Retina (tissue), 1 donor: ENCODE measurements at regions not wholly inside any gene's neighbourhood (a gene's known extent, or its start where the extent isn't known, plus 50 kb on each side); places are given as distances from the start of the nearest gene placed in this dataset.

ENCODE experiments used
- DNase-seq: peaks from one replicate; pipeline ENCODE4 v3.0.0-alpha.2; 2016

DNA sequence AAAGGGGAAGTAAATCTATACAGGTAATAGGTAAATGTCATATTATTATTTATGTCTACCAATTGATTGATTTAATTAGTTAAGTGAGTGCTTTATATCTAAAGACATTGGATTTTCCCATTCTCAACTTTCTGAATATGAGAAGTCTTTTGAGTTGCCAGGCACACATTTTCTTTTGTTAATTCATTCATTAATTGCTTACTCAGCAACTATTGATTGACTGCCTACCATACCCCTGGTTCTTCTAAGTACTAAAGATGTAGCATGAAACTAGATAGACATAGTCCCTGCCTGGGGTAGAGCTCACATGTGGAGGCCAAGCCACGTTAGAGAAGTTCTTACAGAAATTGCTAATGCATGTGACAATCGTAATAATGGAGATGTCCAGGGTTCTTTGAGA, 253.1 kb upstream of the LYZL1 start:
- DNase-seq: no peak

DNA sequence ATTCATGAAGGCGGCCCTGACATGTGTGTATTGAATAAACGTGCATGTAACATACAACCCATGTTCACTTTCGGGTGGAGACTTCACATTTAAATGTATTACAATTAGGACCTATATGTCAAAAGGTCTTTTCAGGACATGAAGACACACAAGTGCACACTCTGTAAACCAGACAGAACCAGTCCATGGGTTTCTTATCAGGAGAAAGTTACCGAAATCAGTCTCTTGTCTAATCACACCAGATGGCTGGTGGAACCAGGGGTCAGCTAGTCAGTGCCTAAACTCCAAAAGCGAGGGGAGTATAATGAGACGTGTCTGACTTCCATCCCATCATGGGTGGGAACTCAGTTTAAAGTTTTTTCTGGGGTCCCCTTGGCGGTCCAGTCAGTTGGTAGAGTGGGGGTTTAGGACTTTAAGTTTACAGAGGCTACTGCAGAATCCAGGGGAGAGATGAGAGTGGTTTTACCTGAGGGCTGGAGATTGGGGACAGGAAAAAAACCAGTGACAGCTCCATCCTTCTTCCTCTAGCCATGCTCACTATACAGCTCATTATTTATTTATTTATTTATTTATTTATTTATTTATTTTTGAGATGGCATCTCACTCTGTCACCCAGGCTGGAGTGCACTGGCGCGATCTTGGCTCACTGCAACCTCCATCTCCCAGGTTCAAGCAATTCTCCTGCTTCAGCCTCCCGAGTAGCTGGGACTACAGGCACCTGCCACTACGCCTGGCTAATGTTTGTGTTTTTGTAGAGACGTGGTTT, 251.3 kb upstream of the LYZL1 start:
- no peak for DNase-seq

DNA sequence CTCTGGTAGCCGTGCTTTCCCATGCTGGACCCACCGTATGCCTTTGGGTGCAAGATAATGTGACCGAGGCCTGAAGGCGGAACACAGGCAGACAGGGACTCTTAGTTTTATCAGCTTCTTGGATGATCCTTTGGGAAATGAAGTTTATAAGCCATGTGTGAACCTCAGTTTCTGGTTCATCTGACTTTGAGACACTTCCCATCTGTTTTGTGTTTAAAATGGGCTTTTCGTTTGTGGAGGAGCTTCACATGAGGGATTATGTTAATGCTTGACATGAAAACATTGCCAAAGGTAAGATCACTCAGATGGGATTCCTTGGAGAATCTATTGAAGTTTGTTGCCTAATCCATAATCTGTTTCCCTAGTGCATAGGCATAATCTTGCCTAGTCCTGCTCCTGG, 249.8 kb upstream of the LYZL1 start:
- no peak for DNase-seq

DNA sequence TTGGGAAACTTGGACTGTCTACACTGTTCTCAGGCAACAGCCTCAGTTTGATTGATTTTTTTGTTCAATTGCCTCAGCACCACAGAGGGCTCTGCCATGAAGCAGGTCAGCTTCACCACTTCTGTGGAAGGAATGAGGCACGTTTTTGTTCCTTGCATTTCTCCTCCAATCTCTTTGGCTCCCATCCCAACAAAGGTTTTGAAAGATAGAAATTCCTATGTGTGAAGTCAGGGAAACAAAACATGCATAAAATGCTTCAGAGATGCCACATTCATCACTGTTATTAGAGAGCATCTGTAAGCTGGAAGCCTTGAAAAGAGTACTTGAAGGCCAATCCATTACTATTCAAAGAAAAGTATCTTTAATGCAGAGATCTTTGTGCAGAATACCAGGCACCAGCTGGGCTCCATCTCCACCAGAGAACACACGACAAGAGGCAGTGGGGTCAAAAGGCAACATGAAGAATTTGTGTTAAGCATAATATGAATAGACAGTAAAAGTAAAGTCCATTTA, 249.1 kb upstream of the LYZL1 start:
- no peak for DNase-seq

DNA sequence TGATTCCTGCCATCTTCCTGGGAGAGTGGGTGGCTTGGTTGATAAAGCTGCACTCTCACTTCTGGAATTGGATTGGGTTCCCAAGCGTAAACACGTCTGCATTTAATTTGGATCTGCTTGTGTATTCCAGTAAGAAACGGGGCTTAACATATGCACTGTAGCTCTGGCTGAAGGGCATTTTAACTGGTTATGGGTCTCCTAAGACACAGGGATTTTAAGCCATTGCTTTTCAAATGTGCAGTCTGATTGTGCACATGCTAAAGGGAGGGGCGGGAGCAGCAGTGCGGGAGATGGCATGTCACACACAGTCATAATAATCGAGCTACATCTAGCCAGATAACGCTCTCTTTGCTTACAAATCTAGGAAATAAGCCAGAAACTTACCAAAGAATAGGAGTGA, 247.3 kb upstream of the LYZL1 start:
- DNase-seq: no peak

DNA sequence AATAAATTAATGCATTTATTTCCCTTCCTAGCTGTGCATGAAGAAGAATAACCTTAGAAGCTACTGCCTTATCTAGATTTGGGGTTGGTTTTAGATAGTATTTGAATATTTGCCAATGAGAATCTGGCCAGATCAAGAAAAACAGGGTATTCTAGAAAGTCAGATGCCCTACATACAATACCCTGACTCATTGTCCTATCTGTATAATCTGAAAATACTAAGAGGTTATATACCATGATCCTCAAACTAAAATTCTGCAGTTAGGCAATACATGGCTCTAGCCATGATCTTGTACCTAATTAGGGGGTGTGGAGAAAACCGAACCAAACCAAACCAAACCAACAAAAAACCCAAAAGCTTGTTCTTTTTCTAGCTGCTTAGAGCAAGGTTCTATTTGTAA, 240.4 kb upstream of the LYZL1 start:
- DNase-seq: no peak

DNA sequence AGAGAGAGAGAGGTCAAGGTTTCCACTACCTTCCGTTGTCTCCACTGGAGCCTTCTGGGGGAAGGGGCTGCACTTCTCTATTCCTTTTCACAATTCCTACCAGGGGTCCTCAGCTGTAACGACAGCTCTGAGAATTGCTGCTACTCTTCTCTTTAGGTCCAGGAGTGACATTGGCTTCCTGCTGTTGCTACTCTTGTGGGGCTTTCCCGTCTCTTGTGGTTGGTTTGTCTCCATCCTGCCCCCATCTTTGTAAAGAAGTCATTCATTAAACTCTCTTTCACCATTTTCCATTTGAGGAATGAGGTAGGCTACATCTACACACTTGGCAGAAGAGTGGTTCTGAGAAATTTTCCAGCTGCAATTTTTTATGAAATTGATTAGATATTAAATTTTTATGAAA, 238.8 kb upstream of the LYZL1 start:
- DNase-seq: no peak

DNA sequence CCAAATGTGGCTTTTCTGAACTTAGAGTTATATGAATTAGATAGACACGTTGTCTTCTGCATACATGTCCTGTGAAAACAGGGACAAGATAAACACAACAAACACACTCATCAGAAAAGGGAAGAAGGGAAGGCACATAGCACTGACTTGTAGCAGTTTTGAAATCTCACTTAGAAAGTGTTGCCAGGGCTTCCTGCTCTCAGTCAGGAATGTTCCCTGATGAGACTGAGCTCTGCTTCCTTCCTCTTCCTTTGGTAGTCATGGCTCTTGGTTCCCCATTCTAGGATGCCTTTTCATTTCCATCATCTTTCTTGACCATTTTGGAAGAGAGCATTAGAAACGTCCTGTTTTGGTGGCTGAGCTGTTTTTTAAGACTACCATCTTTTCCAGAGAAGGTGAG, 233.8 kb upstream of the LYZL1 start:
- DNase-seq: no peak

DNA sequence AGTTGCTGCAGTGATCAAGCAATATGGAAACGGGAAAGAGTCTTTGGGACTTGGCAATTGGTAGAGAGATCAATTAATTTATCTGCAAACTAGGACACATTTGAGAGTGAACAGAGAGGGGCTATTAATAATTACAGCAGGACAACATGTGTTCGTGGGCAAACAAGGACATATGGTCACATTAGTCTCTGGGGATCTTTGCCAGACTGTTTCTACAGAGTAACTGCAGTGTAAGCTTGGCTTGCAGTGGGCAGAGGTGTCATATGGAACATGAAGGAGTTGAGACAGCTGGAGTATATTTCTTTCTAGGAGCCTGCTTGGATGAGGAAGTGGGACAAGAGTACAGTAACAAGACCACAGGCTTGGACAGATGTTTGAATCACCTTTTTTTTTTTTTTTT, 232.1 kb upstream of the LYZL1 start:
- no peak for DNase-seq

DNA sequence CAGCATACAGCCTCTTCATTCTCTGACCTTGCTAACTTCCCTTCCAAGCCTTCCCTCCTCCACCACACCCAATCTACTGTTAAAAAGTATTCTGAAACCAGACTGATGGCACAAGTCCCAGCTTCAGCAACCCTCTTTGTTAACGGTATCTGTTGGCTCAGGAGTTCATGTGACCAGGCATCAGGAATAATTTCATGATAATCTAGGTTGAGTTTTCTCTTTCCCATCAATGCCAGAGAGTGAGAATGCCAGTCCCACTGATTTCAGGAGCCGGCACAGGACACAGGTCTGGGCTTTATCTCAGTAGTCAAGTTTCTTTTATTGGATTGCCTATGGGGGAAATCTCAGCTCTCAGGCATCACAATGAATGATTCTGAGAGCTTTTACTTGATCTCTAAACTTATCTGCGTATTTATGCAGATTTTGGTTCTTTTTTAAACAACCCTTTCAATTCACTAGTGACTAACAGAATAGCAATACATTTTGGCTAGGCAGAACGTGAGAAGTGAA, 231.0 kb upstream of the LYZL1 start:
- no peak for DNase-seq

DNA sequence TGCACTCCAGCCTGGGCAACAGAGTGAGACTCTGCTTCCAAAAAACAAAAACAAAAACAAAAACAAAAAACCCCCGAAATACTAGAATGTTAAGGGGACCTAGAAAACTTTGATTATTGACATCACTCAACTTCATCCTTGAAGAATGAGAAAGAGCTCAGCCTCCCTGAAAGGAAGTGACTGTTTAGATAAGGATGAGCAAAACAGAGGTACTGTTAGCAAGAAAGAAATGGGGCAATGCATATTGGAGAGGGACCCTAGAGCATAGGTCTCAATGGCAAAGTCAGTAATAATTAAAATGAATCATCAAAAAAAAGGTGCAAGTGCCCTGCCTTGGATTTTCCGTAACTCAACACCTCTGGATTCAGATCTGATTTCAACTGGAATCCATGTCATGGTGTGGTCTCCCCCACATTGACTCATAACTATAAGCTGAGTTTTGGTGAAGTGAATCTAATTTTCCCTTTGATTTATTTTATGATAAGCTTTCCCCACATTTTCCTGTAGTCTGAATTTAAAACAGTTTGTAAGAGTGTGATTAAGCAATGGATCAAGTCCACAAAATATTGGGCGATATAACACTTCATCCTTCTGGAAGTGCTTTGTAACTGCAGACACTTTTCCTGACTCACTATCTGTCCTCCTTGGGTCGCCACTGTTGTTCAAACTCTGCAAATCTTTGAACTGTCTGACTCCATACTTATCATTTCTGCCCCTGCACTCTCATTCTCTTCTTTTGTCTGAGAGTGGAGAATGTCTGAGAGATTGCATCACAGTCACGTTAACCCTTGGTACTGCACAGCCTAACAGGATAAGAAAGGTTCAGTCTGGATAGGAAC, 224.8 kb upstream of the LYZL1 start:
- DNase-seq: peak; percentile 34

DNA sequence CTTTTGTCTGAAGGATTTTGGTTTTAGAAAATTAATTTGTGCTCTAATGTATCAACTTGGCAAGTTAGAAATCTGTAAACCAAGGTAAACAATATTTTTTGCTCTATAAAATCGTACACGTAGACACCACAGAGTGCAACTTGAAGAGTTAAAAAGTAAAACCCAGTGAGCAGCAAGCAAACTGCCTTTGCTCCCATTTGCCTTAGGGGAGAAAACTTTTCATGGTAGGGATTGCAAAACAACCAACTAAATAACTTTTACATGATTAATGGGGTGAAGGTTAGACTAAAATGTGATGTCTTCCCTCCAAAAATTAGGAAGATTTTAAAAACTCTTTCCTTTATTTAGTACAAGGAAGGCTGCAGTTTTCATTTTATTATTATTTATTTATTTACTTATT, 224.2 kb upstream of the LYZL1 start:
- no peak for DNase-seq

DNA sequence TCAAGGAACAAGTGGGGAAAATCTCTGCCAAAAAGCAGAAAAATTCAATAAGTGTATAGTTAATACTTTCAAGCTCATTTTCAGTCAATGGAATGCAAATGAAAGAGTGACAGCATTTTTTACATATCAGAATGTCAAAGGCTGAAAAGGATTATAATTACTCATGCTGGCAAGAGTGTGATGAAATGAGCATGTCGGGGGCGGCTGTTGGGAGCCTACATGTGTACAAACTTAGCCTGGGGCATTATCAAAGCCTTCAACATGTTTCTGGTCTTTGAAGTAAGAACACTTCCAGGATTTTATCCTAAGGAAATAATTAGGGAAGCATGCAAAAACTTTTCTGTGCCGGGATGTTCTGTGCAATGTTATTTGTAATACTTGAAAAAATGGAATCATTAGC, 221.7 kb upstream of the LYZL1 start:
- DNase-seq: no peak

DNA sequence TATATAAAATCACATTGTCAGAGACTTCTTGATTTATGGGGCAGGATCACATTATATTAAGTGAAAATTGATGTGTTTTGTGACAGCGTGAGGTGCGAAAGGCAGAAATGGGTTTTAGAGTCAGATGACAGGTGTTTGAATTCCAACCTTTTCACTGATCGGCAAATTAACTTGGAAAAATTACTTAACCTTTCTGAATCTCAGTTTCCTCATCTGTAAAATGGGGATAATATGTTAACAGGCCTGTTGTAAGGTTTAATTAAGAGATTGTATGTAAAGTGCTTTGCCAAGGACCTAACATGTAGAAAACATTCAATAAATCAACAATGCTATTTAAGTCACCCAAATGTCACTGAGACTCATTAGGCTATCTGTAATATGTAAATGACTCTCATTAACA, 221.2 kb upstream of the LYZL1 start:
- DNase-seq: no peak

DNA sequence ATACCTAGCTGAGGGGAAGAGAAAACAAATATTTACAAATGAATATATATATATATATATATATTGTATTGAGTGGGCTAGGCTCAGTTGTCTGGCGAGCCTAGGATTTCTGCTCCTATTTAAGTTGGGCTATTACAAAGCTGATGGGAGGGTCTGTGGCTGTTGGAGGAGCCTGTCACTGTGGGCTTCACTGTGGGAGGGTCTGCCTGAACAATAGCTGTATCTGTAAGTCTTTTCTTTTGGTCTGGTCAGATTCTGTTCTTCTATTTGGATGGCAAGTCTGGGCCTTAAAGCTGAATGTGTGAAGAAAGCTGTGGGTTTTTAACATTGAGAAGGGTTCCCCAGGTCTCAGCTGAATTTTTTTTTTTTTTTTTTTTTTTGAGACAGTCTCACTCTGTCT, 220.6 kb upstream of the LYZL1 start:
- no peak for DNase-seq

DNA sequence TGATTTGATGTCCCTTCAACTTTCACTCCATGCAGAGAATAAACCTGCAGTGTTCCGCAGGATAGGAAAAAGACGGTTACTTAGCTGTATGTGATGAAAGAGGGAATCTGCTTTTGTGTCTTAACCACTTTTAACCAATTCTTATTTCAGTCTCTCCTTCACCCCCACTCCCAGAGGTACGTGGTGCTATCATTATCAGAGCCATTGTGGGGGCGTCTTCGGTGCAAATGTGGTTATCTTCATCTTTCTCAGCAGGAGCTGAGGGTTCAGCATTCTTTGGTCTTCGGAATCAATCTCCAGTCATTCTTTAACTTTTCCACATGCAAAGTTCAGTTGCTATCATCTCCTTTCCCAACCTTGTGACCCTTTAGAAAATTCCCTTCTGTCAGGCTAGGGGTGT, 219.9 kb upstream of the LYZL1 start:
- DNase-seq: no peak

DNA sequence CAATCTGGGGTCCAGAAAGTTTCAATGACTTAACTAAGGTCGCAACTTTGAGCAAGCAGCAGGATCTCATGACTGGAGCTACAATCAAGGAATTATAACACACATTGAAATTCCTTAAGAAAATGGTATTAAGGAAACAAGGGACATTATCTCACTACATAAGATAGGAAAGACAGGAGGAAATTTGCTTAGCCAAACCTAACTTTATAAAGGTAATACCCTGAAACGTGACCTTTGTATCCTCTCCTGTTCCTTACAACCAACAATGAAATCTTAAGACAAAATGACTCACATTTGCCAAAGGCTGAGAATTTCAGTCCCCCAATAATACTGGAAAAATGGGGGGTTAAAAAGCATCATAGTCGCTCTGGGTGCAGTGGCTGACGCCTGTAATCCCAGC, 218.9 kb upstream of the LYZL1 start:
- DNase-seq: no peak

DNA sequence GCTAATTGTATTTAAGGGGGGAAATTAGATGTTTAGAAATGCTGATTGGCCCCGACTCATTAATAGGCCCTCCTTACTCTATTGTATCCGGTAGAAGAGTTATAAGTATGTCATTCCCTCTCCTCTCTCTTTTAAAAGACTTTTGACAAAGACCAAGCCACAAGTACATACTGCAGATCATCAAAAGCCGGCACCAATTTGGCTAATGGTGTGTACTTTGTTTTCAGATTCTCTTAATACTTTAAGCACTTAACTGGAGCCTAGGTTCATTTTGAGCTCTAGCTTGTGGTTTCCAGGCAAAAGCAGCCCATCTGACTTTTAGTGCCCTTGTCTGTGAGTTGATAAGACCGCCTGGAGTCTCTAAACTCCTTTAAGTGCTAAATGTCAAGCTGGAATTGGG, 210.0 kb upstream of the LYZL1 start:
- DNase-seq: peak; percentile 38

DNA sequence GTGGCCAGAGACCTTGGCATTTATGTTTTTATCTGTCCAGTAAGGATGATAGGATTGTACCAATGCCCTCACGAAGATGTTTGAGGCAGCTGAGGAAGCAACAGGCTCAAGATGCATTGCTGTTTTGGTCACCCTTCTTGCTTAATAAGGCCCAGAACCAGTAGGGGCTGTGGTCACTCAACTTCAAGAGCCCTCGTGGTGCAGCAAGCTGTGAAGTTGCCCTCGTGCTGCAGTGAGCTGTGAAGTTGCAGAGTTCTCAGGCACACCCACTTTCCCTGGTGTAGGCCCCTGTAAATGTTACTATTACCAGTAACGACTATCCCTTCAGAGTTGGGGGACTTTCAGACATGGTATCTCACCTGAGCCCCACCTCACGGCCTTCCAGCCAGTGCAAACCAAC, 207.6 kb upstream of the LYZL1 start:
- no peak for DNase-seq

DNA sequence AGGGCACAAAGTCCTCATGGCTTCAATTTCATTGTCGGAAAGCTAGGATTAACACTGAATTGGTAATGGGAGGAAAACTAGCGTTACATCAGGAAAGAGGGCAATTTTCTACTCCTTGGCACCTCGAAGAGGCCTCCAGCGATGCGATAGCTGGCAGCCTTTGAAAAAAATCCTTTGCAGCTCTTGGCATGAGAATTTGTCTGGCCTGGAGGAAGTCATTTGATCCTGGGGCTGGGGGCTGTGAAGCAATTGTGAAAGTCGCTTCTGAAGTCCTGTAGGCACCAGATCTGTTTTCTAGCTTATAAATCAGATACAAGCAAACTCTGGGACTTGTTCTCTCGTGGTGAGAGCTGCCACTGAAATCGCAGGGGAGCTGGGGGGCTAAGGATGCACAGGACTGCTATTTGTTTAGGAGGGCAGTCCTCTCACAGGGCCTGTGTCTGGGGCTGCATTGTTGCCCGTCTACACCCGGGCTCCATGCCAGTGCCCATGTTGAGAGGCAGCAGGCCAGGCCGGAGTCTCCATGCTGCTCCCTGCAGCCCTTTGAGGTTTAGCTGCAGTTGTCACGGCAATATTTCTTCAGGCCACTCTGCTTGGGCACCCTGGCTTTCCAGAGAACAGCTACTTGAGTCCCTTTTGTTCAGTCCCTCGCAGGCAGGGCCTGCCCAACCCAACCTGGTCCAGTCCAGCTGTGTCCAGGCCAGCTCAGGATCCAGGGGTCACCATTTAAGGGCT, 206.8 kb upstream of the LYZL1 start:
- no peak for DNase-seq

DNA sequence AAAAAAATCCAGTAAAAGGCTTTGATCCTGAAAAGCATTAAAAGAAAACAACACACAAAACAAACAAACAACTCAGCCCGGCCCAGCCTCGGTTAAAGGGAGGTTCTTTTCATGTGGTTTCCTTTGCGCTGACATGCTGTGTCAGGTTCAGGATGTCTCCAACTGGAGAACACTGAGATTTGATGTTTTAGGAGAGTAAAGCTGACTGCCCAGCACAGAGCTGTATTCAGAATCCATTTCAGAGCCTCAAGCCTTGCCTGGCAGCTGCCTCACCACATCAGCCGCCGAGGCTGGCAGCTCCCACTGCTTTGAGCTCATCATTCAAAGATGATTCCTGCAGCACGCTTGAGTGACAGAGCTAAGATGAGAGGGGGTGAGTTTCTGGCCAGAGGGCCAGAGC, 205.8 kb upstream of the LYZL1 start:
- peak; percentile 45 for DNase-seq

DNA sequence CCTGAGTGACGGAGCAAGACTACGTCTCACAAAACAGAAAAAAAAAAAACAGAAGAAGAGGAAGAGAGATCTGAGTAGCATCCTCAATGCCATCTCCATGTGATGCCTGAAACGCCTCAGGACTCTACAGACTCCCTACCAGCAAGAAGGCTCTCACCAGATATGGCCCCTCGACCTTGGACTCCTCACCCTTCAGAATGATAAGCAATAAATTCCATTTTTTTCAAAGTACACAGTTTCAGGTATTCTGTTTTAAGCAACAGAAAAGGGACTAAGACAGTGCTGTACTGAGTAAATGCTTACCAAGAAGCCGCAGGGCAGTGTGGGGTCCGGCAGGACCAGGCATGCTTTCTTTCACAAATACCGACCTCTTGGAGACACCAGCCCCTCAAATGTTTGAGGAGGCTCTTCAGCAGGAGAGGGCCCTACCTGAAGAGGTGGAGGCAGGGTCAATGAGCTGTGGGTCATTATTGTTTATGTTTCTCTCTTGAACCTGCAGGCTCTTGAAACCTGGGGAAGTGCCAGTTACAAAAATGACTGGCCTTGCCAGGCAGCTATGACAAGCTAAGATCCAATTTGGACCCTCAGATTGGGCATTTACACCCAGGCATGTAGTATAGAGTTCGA, 204.1 kb upstream of the LYZL1 start:
- no peak for DNase-seq

DNA sequence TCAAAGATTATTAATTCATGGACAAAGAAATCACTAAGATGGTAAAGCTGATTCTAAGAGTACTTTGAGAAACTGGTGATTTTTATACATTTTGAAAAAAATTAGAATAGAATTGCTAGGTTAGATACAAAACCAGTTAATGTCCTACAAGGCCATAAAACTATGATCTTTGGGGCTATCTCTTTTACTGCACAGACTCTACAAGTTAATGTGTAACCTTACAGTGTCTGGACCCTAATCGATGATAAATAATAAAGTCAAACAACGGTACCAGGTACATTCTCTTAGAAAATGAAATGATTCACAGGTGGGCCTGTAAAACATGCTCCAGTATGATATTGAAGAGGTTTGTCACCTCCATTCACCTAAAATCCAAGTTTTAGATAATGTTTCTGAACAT, 199.8 kb upstream of the LYZL1 start:
- no peak for DNase-seq
